ENCODE measurements at regions not wholly inside any gene's neighbourhood (a gene's known extent, or its start where the extent isn't known, plus 50 kb on each side); places are given as distances from the start of the nearest gene placed in this dataset.

DNA sequence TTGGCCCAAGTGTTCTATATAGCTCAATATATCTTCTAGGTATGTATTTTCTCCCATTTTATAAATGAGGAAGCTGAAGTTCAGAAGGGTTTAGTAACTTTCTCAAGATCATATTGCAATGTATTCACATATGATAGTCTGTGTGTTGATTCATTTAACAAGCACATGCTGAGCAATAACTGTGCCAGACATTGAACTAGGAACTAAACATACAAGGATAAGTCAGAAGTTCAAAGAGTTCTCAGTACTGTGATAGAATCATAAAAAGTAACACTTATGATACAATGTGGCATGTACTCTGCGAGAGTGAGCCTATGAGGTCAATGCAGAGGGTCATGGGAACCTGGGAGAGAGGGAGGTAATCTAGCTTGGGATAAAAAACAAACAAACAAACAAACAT, 1082.2 kb upstream of the TENM4 start (continued):
- TF ChIP-seq AKAP8 (CRISPR knock-in tag; IDR thresholded peaks at IDR 0.05) (no peak), HNF4A (CRISPR knock-in tag; IDR thresholded peaks at IDR 0.05) (no peak), JDP2 (CRISPR knock-in tag; IDR thresholded peaks at IDR 0.05; ENCODE audit: borderline replicate concordance) (no peak)
- TF ChIP-seq, protein P1, sequence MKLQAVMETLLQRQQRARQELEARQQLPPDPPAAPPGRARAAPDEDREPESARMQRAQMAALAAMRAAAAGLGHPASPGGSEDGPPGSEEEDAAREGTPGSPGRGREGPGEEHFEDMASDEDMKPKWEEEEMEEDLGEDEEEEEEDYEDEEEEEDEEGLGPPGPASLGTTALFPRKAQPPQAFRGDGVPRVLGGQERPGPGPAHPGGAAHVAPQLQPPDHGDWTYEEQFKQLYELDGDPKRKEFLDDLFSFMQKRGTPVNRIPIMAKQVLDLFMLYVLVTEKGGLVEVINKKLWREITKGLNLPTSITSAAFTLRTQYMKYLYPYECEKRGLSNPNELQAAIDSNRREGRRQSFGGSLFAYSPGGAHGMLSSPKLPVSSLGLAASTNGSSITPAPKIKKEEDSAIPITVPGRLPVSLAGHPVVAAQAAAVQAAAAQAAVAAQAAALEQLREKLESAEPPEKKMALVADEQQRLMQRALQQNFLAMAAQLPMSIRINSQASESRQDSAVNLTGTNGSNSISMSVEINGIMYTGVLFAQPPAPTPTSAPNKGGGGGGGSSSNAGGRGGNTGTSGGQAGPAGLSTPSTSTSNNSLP (IDR thresholded peaks at IDR 0.05; ENCODE audit: low read depth, low read length) = no peak

- in situ Hi-C loops (cut with HindIII; ENCODE audit: extremely low pct_ligation_motif_present, low pct_unique_long_range_greater_than_20kb) = no loop called here
- intact Hi-C loops (cut with micrococcal nuclease; ENCODE audit: unreplicated experiment) = no loop called here
- CTCF ChIA-PET (ENCODE audit: low intra/inter-chr PET ratio, low total read pairs) = no interaction called here
- FAIRE-seq (no peak), ATAC-seq (no peak), DNase-seq (ENCODE audit: low spot score) (no peak)
- Histone ChIP-seq H3K9ac (ENCODE audit: insufficient read depth, low read depth, low read length) (no peak overlapping the region), H2AFZ (ENCODE audit: low read length) (no peak overlapping the region), H3K4me3 (replicated peaks in 1 of 3; ENCODE audit: insufficient read depth in 1 of 3, low read depth in 2 of 3, low read length in 3 of 3) (no peak overlapping the region), H3K79me2 (ENCODE audit: insufficient read depth, low read length) (no peaks in the 10 kb centered on the region), H4K20me1 (ENCODE audit: insufficient read depth, low read length) (no peaks in the 10 kb centered on the region), H3K27ac (ENCODE audit: extremely low read length, insufficient read depth, low read length) (no peak overlapping the region), H3K4me2 (ENCODE audit: low read depth, low read length) (no peak overlapping the region), H3K9me3 (ENCODE audit: low read length) (no peaks in the 10 kb centered on the region), H3K36me3 (replicated peaks in 1 of 2; ENCODE audit: control insufficient read depth in 1 of 2, insufficient read depth in 2 of 2, low read length in 2 of 2) (no peaks in the 10 kb centered on the region), H3K27me3 (ENCODE audit: control insufficient read depth in 1 of 2, insufficient read depth in 2 of 2, low read length in 2 of 2) (no peaks in the 10 kb centered on the region), H3K4me1 (ENCODE audit: insufficient read depth, low read length) (no peaks in the 10 kb centered on the region)
- BruUV-seq (replicated peaks) = no TSS peak
- 0% methylated on average over 3 of the region's 3 CpGs for WGBS (ENCODE audit: low lambda C conversion rate)
- POLR2A ChIA-PET = no interaction called here
- TF ChIP-seq ZNF101 (CRISPR knock-in tag; IDR thresholded peaks at IDR 0.05; ENCODE audit: borderline replicate concordance, low read depth) = no peak
- no peak for TF ChIP-seq GLMP (CRISPR knock-in tag; IDR thresholded peaks at IDR 0.05; ENCODE audit: borderline replicate concordance)
- TF ChIP-seq, protein P2, sequence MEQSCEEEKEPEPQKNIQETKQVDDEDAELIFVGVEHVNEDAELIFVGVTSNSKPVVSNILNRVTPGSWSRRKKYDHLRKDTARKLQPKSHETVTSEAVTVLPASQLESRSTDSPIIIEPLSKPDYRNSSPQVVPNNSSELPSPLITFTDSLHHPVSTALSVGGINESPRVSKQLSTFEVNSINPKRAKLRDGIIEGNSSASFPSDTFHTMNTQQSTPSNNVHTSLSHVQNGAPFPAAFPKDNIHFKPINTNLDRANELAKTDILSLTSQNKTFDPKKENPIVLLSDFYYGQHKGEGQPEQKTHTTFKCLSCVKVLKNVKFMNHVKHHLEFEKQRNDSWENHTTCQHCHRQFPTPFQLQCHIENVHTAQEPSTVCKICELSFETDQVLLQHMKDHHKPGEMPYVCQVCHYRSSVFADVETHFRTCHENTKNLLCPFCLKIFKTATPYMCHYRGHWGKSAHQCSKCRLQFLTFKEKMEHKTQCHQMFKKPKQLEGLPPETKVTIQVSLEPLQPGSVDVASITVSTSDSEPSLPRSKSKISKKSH (CRISPR knock-in tag; IDR thresholded peaks at IDR 0.05; ENCODE audit: borderline replicate concordance) = no peak
- no peak for TF ChIP-seq ZNF556 (CRISPR knock-in tag; IDR thresholded peaks at IDR 0.05; ENCODE audit: borderline replicate concordance)
- no peak for TF ChIP-seq AKNA (CRISPR knock-in tag; IDR thresholded peaks at IDR 0.05; ENCODE audit: borderline replicate concordance)
- no peak for TF ChIP-seq ZFP82 (CRISPR knock-in tag; IDR thresholded peaks at IDR 0.05; ENCODE audit: borderline replicate concordance)
- no peak for TF ChIP-seq HHEX (CRISPR knock-in tag; IDR thresholded peaks at IDR 0.05)
- no peak for TF ChIP-seq ZNF776 (CRISPR knock-in tag; IDR thresholded peaks at IDR 0.05)
Observed at GRCh38 chr11:80521592-80521991, 1080.8 kb upstream of the TENM4 start.
